ENCODE measurements at regions not wholly inside any gene's neighbourhood (a gene's known extent, or its start where the extent isn't known, plus 50 kb on each side); places are given as distances from the start of the nearest gene placed in this dataset.

- Histone ChIP-seq H3K4me1 (no peaks in the 10 kb centered on the region), H3K9me3 (no peaks in the 10 kb centered on the region), H3K27me3 (no peaks in the 10 kb centered on the region), H3K4me3 (no peak overlapping the region), H3K27ac (no peak overlapping the region), H3K36me3 (no peaks in the 10 kb centered on the region)
- 52 to 57% methylated on average over 4 of the region's 4 CpGs for WGBS, 2 donors (ENCODE audit: low coverage in 1 of 2)
- no peak for TF ChIP-seq CTCF (IDR thresholded peaks at IDR 0.05)
- no peak for TF ChIP-seq POLR2AphosphoS5 (IDR thresholded peaks at IDR 0.05)
- no peak for TF ChIP-seq EP300 (IDR thresholded peaks at IDR 0.05)
- TF ChIP-seq POLR2A (IDR thresholded peaks at IDR 0.05) = no peak
- ATAC-seq = no peak
These were observed 480.4 kb upstream of the NOVA1 start for GRCh38 chr14:27078191-27078590.

DNA sequence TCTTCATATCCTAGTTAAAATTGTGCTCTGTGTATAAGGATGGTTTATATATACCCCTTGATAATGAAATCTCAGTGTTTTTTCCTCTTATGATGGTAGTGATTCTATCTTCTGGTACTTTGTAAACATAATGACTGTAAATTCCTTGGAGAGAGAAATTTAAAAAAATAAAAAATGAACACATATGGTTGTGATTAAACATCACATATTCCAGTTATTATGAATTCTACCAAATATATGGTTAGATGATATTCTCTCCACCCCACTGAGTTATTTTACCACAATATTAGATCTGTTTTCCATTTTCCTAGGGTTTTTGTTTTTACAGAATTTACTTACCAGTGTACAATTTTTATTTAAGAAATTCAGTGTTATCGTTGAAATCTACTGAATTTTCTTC is 481.9 kb upstream of the NOVA1 start:
- Histone ChIP-seq H3K36me3 (no peaks in the 10 kb centered on the region), H3K27ac (no peak overlapping the region), H3K9me3 (no peaks in the 10 kb centered on the region), H3K4me3 (no peak overlapping the region), H3K4me1 (no peaks in the 10 kb centered on the region), H3K27me3 (no peaks in the 10 kb centered on the region)
- 83 to 85% methylated on average over 1 of the region's 1 CpG for WGBS, 2 donors (ENCODE audit: low coverage in 1 of 2)
- no peak for ATAC-seq
- TF ChIP-seq POLR2A (IDR thresholded peaks at IDR 0.05) (no peak), CTCF (IDR thresholded peaks at IDR 0.05) (no peak), POLR2AphosphoS5 (IDR thresholded peaks at IDR 0.05) (no peak), EP300 (IDR thresholded peaks at IDR 0.05) (no peak)

- H3K27ac ChIP-seq = no peak overlapping the region
- WGBS, 2 donors (ENCODE audit: low coverage in 1 of 2) = 35 to 37% methylated on average over 3 of the region's 3 CpGs
- H3K4me3 ChIP-seq = no peak overlapping the region
- no peak for ATAC-seq
- no peaks in the 10 kb centered on the region for H3K27me3 ChIP-seq
- TF ChIP-seq EP300 (IDR thresholded peaks at IDR 0.05) (no peak), POLR2AphosphoS5 (IDR thresholded peaks at IDR 0.05) (no peak), CTCF (IDR thresholded peaks at IDR 0.05) (no peak), POLR2A (IDR thresholded peaks at IDR 0.05) (no peak)
- no peaks in the 10 kb centered on the region for H3K36me3 ChIP-seq
- H3K9me3 ChIP-seq = no peaks in the 10 kb centered on the region
- H3K4me1 ChIP-seq = no peaks in the 10 kb centered on the region
These were observed 487.7 kb upstream of the NOVA1 start for GRCh38 chr14:27085500-27085899.

DNA sequence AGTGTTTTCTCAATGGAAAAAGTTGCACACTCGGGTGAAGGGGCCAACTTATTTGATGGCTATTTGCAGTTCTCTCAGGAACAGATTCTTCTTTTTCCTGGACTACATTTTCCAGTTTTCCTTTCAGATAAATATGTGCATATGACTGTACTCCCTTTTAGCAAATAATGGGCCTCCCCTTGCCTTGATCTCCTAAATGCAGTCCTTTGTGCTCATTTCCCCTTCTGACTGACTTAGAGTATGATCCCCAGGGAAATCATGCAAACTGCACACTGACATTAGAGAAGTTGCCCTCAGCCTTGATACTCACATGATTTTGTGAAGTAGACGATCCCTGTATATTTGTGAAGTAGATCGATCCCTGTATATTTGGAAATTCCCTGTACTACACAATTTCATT is 492.9 kb upstream of the NOVA1 start:
- no peaks in the 10 kb centered on the region for H3K36me3 ChIP-seq
- no peak overlapping the region for H3K27ac ChIP-seq
- no peaks in the 10 kb centered on the region for H3K9me3 ChIP-seq
- H3K4me3 ChIP-seq = no peak overlapping the region
- no peaks in the 10 kb centered on the region for H3K4me1 ChIP-seq
- WGBS, 2 donors (ENCODE audit: low coverage in 1 of 2) = 72% methylated on average over 3 of the region's 3 CpGs
- H3K27me3 ChIP-seq = no peaks in the 10 kb centered on the region
- ATAC-seq = no peak
- no peak for TF ChIP-seq EP300 (IDR thresholded peaks at IDR 0.05)
- no peak for TF ChIP-seq POLR2AphosphoS5 (IDR thresholded peaks at IDR 0.05)
- TF ChIP-seq POLR2A (IDR thresholded peaks at IDR 0.05) = no peak
- TF ChIP-seq CTCF (IDR thresholded peaks at IDR 0.05) = no peak

DNA sequence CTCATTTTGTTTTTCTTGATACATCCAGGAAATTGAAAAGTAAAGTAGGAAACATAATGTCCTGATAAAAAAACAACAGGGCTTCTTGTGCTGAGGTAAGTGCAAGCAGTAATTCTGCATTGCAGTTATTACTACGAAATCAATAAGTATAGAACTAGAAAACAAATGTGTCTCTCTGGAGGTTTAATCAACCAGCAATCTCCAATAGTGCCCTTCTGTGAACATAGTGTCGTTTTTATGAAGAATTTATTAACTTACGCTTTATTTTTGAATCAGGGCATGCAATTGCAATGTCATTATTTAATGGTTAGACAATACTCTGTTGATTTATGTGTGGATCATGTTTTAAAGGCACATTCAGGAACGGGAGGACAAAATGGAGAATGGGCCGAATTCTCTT is 494.1 kb upstream of the NOVA1 start:
- no peaks in the 10 kb centered on the region for H3K9me3 ChIP-seq
- ATAC-seq = no peak
- 61 to 67% methylated on average over 5 of the region's 5 CpGs for WGBS, 2 donors (ENCODE audit: low coverage in 1 of 2)
- H3K27me3 ChIP-seq = no peaks in the 10 kb centered on the region
- H3K4me1 ChIP-seq = no peaks in the 10 kb centered on the region
- H3K36me3 ChIP-seq = no peaks in the 10 kb centered on the region
- no peak for TF ChIP-seq EP300 (IDR thresholded peaks at IDR 0.05)
- no peak for TF ChIP-seq CTCF (IDR thresholded peaks at IDR 0.05)
- TF ChIP-seq POLR2AphosphoS5 (IDR thresholded peaks at IDR 0.05) = no peak
- no peak for TF ChIP-seq POLR2A (IDR thresholded peaks at IDR 0.05)
- no peak overlapping the region for H3K27ac ChIP-seq
- H3K4me3 ChIP-seq = no peak overlapping the region

Data from gastroesophageal sphincter (tissue), 4 donors.